Heart left ventricle (tissue), 13 donors: ENCODE measurements at regions not wholly inside any gene's neighbourhood (a gene's known extent, or its start where the extent isn't known, plus 50 kb on each side); places are given as distances from the start of the nearest gene placed in this dataset.

Experiments used
- POLR2A ChIP-seq, 2 donors: fragments of 450-650 bp; IDR thresholded peaks; one replicate each; pipeline ENCODE4 v1.6.1; 2017; ENCODE audit warnings: antibody characterized with exemption in 2 of 2, mild to moderate bottlenecking in 2 of 2, moderate library complexity in 2 of 2
- TF ChIP-seq, protein P1 (sequence below), 12 donors: fragments of 200-600 bp; sonication (generic) in 4 of 12; IDR thresholded peaks; one replicate each; pipeline versions ENCODE4 v1.5.0 to v1.8.0; 2018 to 2022; ENCODE audit warnings: antibody characterized with exemption in 12 of 12, mild to moderate bottlenecking in 5 of 12
- donor health status: ischemic (EF 13 %, LVEDD 7.1; RV severe dilation, severe dysfunction).
- donor health status: DM: no; HTN: yes; CAD: no.
- donor health status: DM: no; HTN: no; CAD: no.
- donor health status: ischemic (EF 25% LVEDD 6.9; RV normal size, moderate dysfunction).
- donor health status: ischemic (EF 25% LVEDD 5.7; RV mildly dilated, moderate dysfunction).
- donor health status: ischemic (EF 35%, LVEDD 5.7; RV mildly dilated, moderate dysfunction).
- donor health status: nonischemic (EF 11% LVEDD 7.7; RV severe dilation, severe dysfunction).
- donor health status: DM: yes; HTN: yes; CAD: no.
- donor health status: PGD.
- donor health status: ischemic (EF 29% LVEDD 5.4; RV normal size, mild dysfunction).
- donor health status: nonischemic (EF 23%, LVEDD 6.1; RV moderate dilation, normal function).

DNA sequence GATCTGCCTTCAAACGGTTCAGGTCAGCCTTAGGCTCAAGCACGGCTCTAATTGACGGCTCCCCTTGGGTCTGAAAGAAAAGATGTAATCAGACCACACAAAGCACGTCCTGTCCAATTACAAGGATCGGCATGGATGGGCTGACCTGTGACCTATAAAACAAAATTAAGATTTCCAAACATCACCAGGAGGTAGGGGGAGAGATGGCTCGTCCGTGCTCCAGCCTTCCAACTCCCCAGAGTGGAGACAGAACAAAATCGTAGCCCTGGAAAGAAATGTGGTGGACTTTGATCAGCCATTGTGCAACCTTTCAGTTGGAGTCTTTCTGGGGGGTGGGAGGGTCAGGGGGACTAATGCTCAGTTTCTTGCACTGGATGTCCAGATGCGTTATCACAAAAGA is 226.6 kb upstream of the DIO3 start:
- TF ChIP-seq POLR2A (IDR thresholded peaks at IDR 0.05): no peak
- TF ChIP-seq, protein P1, sequence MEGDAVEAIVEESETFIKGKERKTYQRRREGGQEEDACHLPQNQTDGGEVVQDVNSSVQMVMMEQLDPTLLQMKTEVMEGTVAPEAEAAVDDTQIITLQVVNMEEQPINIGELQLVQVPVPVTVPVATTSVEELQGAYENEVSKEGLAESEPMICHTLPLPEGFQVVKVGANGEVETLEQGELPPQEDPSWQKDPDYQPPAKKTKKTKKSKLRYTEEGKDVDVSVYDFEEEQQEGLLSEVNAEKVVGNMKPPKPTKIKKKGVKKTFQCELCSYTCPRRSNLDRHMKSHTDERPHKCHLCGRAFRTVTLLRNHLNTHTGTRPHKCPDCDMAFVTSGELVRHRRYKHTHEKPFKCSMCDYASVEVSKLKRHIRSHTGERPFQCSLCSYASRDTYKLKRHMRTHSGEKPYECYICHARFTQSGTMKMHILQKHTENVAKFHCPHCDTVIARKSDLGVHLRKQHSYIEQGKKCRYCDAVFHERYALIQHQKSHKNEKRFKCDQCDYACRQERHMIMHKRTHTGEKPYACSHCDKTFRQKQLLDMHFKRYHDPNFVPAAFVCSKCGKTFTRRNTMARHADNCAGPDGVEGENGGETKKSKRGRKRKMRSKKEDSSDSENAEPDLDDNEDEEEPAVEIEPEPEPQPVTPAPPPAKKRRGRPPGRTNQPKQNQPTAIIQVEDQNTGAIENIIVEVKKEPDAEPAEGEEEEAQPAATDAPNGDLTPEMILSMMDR (IDR thresholded peaks at IDR 0.05): no peak
